ENCODE measurements at regions not wholly inside any gene's neighbourhood (a gene's known extent, or its start where the extent isn't known, plus 50 kb on each side); places are given as distances from the start of the nearest gene placed in this dataset.

- Histone ChIP-seq H3K9ac (ENCODE audit: low read depth in 1 of 2, low read length in 2 of 2) (peak overlapping the region in 1 of 2 donors; percentile 13), H3K27me3 (ENCODE audit: control insufficient read depth in 4 of 4, insufficient read depth in 4 of 4, low read length in 3 of 4) (no peaks in the 10 kb centered on the region), H3K27ac (ENCODE audit: low read depth in 1 of 2, low read length in 2 of 2) (peak overlapping the region; percentile 72 to 90), H3K4me3 (ENCODE audit: low read depth in 1 of 3, low read length in 3 of 3) (no peak overlapping the region), H3K9me3 (ENCODE audit: control insufficient read depth in 4 of 4, low read length in 3 of 4) (no peaks in the 10 kb centered on the region), H3K4me1 (ENCODE audit: control insufficient read depth in 4 of 4, insufficient read depth in 4 of 4, low read length in 3 of 4) (peaks cover 2 to 10% (median 6%) of the 10 kb centered on the region in 4 donors), H3K36me3 (ENCODE audit: control insufficient read depth in 4 of 4, insufficient read depth in 3 of 4, low read depth in 1 of 4, low read length in 3 of 4) (no peaks in the 10 kb centered on the region)
- TF ChIP-seq HNF4G (IDR thresholded peaks at IDR 0.05) (no peak), CTCF (IDR thresholded peaks at IDR 0.05; ENCODE audit: low read depth, low read length, missing input control) (no peak), REST (IDR thresholded peaks at IDR 0.05) (no peak)
- no peak for DNase-seq (ENCODE audit: low spot score)
- WGBS: 85% methylated on average over 14 of the region's 14 CpGs
Measured at GRCh38 chr12:124713041-124713435, 145.6 kb upstream of the NCOR2 start.

GRCh38 chr12:124711344-124711743 is 143.9 kb upstream of the NCOR2 start:
- H3K9me3 ChIP-seq (ENCODE audit: control insufficient read depth in 4 of 4, low read length in 3 of 4): peaks cover 0 to 2% (median under 1%) of the 10 kb centered on the region in 4 donors
- TF ChIP-seq MAX (IDR thresholded peaks at IDR 0.05) (no peak), FOXA2 (IDR thresholded peaks at IDR 0.05) (no peak), CTCF (IDR thresholded peaks at IDR 0.05; ENCODE audit: low read depth, low read length, missing input control) (no peak), HNF4G (IDR thresholded peaks at IDR 0.05) (no peak), TAF1 (conservative IDR thresholded peaks at IDR 0.05) (no peak), YY1 (IDR thresholded peaks at IDR 0.05) (no peak), GABPA (IDR thresholded peaks at IDR 0.05 in 1 of 2, conservative IDR thresholded peaks at IDR 0.05 in 1 of 2) (no peak), RAD21 (IDR thresholded peaks at IDR 0.05) (no peak), RXRA (IDR thresholded peaks at IDR 0.05) (no peak), ATF3 (IDR thresholded peaks at IDR 0.05) (no peak), FOXA1 (IDR thresholded peaks at IDR 0.05) (no peak), HNF4A (conservative IDR thresholded peaks at IDR 0.05) (no peak), REST (IDR thresholded peaks at IDR 0.05) (no peak), JUND (IDR thresholded peaks at IDR 0.05) (no peak), EGR1 (IDR thresholded peaks at IDR 0.05; ENCODE audit: low read depth in 2 of 2) (no peak), NR2F2 (IDR thresholded peaks at IDR 0.05) (no peak), SP1 (IDR thresholded peaks at IDR 0.05) (no peak), ZBTB33 (IDR thresholded peaks at IDR 0.05) (no peak)
- no peak overlapping the region for H3K27ac ChIP-seq (ENCODE audit: low read depth in 1 of 2, low read length in 2 of 2)
- H3K9ac ChIP-seq (ENCODE audit: low read depth in 1 of 2, low read length in 2 of 2): no peak overlapping the region
- WGBS: 83% methylated on average over 11 of the region's 11 CpGs
- no peak for DNase-seq (ENCODE audit: low spot score)
- H3K36me3 ChIP-seq (ENCODE audit: control insufficient read depth in 4 of 4, insufficient read depth in 3 of 4, low read depth in 1 of 4, low read length in 3 of 4): no peaks in the 10 kb centered on the region
- H3K27me3 ChIP-seq (ENCODE audit: control insufficient read depth in 4 of 4, insufficient read depth in 4 of 4, low read length in 3 of 4): no peaks in the 10 kb centered on the region
- H3K4me1 ChIP-seq (ENCODE audit: control insufficient read depth in 4 of 4, insufficient read depth in 4 of 4, low read length in 3 of 4): peaks cover 2 to 10% (median 6%) of the 10 kb centered on the region in 4 donors
- no peak overlapping the region for H3K4me3 ChIP-seq (ENCODE audit: low read depth in 1 of 3, low read length in 3 of 3)

Data from liver (tissue), 8 donors.